ENCODE measurements at regions not wholly inside any gene's neighbourhood (a gene's known extent, or its start where the extent isn't known, plus 50 kb on each side); places are given as distances from the start of the nearest gene placed in this dataset.

GRCh38 chr9:134219646-134220060, 55.3 kb upstream of the RNU6ATAC start:
- no peak for TF ChIP-seq CTCF (IDR thresholded peaks at IDR 0.05)
- no peak for TF ChIP-seq POLR2A (IDR thresholded peaks at IDR 0.05)

Measured in testis (tissue), 2 donors.